ENCODE measurements at regions not wholly inside any gene's neighbourhood (a gene's known extent, or its start where the extent isn't known, plus 50 kb on each side); places are given as distances from the start of the nearest gene placed in this dataset.
"Not testable (repeated sequence)": the region's sequence is repeated elsewhere in the genome, so short reads cannot be mapped to it uniquely, and the experiment has no call there.

DNA sequence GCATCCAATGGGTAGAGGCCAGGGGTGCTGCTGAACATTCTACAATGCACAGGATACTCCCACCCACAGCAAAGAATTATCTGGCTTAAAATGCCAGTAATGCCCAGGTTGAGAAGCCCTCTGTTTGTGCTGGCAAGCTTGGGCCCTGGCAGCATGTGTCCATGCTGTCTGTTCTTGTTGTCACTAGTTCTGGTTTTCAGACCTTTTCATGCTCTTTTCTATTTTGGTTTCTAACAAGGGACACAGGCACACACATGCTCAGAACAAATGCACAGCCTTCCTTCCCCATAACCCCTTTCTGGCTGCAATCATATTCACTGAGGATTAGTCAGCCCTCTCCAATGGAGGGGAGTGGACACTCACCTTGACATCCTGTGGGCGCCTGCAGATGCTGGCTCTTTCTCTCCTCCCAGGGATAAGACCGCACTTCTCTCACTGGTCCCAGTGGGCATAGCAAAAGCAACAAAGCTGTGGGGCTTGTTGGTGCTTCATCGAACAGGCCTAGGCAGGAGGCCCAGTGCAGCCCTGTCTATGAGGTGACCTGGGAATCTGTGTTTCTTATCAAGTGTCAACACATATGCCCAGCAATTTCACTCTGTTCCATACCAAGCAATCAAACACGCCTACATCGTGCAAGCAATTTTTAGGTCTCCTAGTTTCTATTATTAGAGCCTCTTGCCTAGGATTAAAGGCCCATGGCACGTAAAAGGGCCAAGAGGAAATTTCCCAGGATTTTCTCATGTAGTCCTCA is 271.1 kb upstream of the CCL2 start:
- DNase-seq: no peak

DNA sequence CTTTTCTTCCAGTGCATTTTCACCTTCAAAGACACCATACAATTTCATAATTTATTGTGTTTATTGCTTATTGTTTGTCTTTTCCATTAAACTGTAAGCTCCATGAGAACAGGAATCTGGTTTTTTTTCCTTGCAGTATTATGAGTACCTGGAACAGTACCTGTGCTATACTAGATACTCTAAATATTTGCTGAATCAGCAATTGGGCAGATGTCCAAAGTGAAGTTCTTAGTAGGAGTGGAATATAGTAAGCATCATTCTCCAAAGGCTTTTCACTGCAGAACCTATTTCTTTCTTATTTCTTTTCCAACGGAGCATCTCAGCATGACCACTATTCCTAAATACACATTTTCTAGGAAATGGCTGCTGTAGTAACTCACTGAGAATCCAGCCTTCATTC is 269.0 kb upstream of the CCL2 start:
- DNase-seq: no peak

GRCh38 chr17:33986566-33986965 is 268.5 kb upstream of the CCL2 start:
- DNase-seq: no peak

GRCh38 chr17:33987162-33987561 is 267.9 kb upstream of the CCL2 start:
- DNase-seq: no peak

GRCh38 chr17:33989361-33990148 is 265.5 kb upstream of the CCL2 start:
- DNase-seq: no peak

- DNase-seq: no peak
Measured at GRCh38 chr17:33990943-33991706, 264.0 kb upstream of the CCL2 start.

DNA sequence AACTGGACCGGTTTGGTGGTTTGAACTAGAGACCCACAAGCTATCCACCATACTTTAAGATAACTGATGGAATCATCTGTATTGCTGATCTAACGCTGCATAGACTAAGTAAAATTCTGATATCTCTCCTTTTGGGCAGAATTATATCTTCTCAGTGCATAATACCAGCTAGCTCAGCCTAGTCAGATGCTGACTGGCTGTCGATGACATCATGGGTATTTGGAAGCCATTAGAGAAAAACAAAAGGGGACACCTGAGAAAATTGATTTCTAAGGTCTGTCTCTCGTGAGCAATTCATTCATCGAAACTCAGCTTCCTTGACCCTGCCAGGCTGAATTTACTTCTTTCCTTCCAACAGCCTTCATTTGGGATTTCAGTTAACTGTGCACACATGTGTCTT is 263.0 kb upstream of the CCL2 start:
- DNase-seq: no peak

- DNase-seq: no peak
Measured at GRCh38 chr17:34000639-34001038, 254.4 kb upstream of the CCL2 start.

- DNase-seq: no peak
Measured at GRCh38 chr17:34001246-34001645, 253.8 kb upstream of the CCL2 start.

DNA sequence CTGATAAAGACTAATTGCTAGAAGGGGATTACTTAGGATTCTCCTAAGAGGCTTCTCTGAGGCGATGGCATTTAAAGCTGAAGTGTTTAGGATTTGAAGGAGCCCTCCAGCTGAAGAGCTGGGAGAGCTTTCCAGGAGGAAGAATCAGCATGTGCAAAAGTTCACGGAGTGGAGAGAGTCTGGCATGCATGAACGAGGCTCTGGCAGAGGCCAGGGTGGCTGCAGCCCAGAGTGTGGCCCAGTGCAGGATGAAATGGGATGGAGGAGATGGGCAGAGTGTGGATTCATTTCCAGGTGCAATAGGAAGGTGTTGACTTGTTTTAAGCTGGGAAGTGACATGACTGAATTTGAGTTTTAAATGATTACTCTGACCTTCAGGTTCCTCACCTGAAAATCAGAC is 249.0 kb upstream of the CCL2 start:
- no peak for DNase-seq

DNA sequence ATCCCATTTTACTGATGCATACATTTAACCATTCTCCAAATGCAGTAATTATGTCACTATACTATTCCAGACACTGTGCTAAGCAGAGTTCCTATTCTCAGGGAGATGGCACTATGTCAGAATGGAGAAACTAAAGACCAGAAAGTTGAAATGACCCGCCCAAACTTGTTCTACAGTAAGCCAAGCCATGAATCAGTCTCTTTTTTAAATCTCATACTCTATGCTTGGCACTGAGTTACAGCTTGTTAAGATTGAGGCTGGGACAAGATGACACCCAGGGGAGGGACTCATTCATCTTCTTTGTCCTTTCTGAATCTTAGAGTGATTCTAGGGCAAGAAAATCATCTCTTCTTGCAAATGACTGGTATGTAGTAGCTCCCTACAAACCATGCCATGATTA is 247.0 kb upstream of the CCL2 start:
- DNase-seq: no peak

DNA sequence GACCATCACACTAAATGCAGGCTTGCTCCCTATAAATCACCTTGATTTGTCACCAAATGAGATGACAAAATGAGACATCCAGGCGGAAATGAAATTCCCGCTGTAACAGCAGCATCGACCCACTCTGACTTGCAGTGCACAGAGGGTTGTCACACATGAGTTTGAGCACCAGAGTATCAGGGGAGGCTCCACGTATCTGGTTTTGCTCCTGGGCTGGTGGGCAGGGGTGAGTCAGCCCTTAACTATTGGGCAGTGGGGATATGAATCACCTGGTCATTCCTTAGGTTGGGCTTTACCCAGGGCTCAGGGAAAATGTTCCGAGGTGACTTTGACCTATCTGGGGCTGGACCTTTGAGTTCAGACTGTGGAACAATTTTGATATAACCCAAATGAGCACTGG is 245.2 kb upstream of the CCL2 start:
- no peak for DNase-seq

DNA sequence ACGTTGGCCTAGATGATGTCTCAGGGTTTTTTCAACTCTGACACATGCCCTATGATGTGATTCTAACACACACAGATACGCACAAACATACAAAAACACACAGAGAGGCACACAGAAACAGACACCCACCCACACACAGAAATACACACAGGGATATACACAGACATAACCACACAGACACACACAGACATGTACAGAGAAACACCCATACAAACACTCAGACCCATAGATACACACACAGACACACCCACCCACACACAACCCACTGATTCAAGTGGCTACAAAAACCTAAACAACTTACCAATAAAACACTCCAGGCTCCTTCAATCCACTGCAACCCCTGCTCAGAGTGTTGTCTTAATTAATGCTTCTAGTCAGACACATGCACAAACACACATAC is 244.6 kb upstream of the CCL2 start:
- DNase-seq: no peak

DNA sequence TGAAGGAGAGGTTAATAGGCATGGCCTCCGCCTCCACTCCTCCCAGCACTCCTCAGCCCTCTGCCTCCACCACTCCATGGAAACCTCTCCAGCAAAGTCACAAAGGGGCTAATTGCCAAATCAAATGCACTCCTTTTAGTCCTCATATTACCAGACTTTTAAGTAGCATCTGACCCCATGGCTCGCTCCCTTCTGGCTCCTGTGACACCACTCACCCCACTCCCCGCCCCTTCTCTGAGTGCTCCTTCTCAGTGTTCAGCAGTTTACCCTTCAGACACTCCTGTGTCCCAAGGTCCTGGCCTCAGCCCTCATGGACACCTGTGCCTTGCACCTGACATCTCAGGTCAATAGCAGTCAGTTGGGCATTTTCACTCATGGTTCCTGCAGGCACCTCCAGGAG is 243.5 kb upstream of the CCL2 start:
- no peak for DNase-seq

GRCh38 chr17:34012709-34013375 is 242.2 kb upstream of the CCL2 start:
- DNase-seq: no peak

GRCh38 chr17:34015253-34015652 is 239.8 kb upstream of the CCL2 start:
- no peak for DNase-seq

GRCh38 chr17:34024386-34024785 is 230.7 kb upstream of the CCL2 start:
- no peak for DNase-seq

DNA sequence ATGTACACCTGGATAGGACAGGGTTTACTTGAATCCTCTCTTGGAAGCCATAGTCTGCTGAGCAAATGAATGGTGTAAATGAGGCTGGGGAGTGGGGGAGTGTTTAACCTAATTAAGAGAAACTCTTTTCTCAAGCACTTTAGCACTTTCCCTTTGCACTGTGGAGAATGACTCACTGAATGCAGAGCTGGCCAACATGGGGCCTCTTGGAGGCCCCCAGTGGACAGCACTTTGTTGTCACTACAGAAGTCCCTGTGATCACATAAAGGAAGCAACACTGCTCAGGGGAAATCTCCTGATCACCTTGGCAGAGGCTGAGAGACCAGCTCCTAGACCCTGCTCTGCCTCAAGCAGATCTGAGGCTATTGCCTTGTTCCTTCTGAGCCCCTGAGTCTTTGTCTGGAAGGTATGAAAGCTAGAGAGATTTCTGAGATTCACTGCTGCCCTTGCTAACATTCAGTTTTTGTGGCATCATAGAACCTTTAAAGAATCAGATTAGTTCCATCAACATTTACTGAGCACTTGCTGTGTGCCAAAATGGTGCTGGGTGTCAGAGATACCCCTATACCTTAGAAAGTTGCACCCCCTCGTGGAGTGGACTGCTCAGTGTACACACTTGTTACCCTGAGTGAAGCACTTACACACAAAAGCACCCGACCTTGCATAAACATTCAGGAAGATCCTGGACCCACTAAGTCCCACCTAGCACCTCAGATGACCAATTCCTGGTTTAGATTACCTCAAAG is 230.1 kb upstream of the CCL2 start:
- DNase-seq: no peak

DNA sequence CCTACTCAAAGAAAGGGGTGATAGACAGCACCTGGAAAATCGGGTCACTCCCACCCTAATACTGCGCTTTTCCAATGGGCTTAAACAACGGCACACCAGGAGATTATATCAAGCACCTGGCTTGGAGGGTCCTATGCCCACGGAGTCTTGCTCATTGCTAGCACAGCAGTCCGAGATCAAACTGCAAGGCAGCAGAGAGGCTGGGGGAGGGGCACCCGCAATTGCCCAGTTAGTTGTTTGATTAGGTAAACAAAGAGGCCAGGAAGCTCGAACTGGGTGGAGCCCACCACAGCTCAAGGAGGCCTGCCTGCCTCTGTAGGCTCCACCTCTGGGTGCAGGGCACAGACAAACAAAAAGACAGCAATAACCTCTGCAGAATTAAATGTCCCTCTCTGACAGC is 224.5 kb upstream of the CCL2 start:
- not testable (repeated sequence) for DNase-seq

GRCh38 chr17:34032305-34032704 is 222.8 kb upstream of the CCL2 start:
- not testable (repeated sequence) for DNase-seq

GRCh38 chr17:34038786-34039185 is 216.3 kb upstream of the CCL2 start:
- not testable (repeated sequence) for DNase-seq

- DNase-seq: not testable (repeated sequence)
Measured at GRCh38 chr17:34039213-34039612, 215.9 kb upstream of the CCL2 start.

Measured in CD4-positive, alpha-beta T cell treated with Interleukin-6 for 4 hours (primary cell).